ENCODE measurements at regions not wholly inside any gene's neighbourhood (a gene's known extent, or its start where the extent isn't known, plus 50 kb on each side); places are given as distances from the start of the nearest gene placed in this dataset.

GRCh38 chr7:25515633-25516275, 287.5 kb upstream of the NPVF start:
- DNase-seq (ENCODE audit: low spot score): no peak

- DNase-seq (ENCODE audit: low spot score): no peak
These were observed 289.6 kb upstream of the NPVF start for GRCh38 chr7:25517906-25518305.

GRCh38 chr7:25520017-25520416, 291.7 kb upstream of the NPVF start:
- no peak for DNase-seq (ENCODE audit: low spot score)

DNA sequence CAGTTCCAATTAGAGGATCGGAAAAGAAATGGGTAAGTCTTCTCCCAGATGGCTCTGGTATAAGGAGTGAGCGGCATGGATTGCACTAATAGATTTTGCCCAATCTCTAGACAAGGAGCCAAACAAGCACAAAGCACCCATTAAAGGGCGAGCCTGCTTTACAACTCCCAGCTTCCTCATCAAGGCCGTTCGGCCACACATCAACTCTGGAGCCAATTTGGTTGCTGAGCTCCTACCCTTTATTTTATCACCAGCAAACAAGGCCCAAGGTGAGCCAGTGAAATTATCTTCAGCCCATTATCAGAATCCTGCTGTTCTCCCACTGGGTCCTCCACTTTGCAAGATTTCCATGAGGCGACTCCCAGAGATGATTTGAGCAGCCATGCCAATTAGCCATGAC, 292.2 kb upstream of the NPVF start:
- no peak for DNase-seq (ENCODE audit: low spot score)

GRCh38 chr7:25521236-25521635, 292.9 kb upstream of the NPVF start:
- DNase-seq (ENCODE audit: low spot score): no peak

- DNase-seq (ENCODE audit: low spot score): no peak
These were observed 294.4 kb upstream of the NPVF start for GRCh38 chr7:25522727-25523126.

- DNase-seq (ENCODE audit: low spot score): no peak
These were observed 299.4 kb upstream of the NPVF start for GRCh38 chr7:25527665-25528170.

DNA sequence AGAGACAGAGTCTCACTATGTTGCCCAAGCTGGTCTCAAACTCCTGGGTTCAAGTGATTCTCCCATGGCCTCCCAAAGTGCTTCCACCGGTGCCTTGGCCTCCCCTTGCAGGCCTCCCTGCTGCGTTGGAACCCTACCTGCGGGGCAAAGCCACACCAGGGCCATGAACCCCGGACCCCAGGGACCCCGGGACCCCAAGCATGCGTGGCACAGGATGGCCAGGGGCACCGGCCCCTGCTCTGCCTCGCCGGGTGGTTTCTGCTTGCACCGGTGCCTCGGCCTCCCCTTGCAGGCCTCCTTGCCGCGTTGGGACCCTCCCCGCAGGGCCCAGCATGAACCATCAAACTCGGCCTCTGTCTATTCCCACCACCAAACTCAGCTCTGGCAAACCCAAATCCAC, 301.0 kb upstream of the NPVF start:
- DNase-seq (ENCODE audit: low spot score): no peak

GRCh38 chr7:25536851-25537250, 308.6 kb upstream of the NPVF start:
- DNase-seq (ENCODE audit: low spot score): no peak

DNA sequence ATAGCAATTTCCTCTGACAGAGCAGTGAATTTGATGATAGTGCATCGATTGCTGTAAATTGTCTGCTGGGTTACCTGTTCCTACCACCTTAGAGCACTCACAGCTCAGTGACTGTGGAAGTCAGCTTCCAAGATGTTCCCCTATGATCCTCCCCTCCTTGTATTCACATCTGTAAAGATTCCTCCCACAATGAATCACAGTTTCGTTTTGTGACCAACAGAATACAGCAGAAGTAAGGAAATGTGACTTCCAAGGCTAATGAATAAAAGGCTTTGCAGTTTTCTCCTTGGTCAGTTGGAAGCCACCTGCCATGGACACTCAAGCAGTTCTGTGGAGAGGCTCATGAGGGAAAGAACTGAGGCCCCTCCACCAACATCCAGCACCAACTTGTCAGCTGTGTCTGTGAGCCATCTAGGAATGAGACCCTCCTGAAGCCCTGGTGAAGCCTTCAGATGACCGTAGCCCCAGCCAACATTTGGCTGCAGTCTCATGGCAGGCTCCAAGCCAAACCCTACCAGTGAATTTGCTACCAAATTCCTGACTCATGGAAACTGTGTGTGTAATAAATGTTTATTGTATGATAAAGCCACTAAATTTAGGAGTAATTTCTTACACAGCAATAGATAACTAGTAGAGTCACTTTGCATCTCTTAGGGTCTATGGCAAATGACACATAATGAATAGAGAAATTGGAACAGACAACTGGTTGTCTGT, 309.5 kb upstream of the NPVF start:
- DNase-seq (ENCODE audit: low spot score): no peak

DNA sequence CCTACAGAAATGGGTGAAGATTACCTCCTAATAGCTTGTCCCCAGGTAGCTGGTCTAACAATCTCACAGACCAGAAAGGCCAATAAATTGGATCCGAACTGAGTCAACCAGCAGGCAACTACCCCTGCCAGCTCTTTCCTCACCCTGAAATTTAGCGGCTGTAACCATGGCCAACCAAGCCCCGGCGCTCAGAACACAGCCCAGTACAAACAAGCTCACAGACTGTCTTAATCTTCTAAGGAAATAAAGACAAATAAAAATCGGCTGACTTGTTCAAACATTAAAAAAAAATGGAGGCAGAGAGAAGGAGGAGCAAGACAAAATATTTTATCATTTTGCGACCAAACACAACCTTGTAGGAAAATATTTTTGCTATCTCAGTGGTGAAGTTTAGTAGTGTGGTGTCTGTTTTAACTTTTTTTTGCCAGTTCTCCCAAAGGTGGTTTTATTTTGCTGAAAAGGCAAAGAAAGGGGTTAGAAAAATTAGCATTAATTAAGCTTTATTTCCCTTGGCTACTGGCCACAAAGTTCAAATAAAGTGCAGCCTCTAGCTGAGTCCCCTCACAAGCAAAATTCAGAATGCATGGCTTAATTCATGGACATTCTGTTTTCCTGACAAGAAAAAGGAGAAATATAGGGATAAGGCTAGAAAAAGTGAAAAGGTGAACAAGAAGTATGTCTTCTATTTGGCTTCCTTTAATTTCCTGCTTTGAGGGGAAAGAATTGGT, 313.0 kb upstream of the NPVF start:
- no peak for DNase-seq (ENCODE audit: low spot score)

DNA sequence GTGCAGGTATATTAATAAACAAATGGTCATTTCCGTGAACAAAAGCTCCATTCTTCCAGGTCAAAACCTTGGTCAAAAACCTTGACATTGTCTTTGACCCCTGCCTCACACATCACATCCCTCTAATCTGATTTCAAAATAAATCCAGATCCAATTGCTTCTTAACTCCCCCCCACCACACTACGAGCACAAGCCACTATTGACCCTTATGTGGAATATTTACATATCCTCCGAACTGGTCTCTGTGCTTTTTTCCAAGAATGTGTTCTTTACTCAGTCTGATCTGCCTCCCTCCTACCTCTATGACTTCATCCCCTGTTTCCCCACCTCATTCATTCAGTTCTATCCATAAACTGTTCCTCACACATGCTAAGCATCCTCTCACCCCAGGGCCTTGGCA, 313.6 kb upstream of the NPVF start:
- DNase-seq (ENCODE audit: low spot score): no peak

GRCh38 chr7:25543210-25543609, 314.9 kb upstream of the NPVF start:
- DNase-seq (ENCODE audit: low spot score): no peak

DNA sequence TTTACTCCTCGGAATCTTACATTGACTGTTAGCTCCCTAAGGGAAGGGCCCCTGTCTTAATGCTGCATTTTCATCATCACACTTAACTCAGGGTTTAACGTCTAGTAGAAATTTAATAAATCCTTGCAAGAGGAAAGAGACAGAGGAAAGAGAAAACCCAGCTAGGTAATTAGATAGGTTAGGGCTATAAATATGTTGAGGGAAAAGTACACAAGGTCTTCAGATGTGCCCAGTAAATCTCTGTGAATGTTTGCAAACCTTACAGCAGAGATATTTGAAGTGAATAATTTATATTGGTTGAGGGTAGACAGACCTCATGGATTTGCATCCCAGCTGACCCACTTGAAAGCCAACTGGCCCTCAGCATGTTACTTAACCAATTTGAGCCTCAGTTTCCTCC, 315.5 kb upstream of the NPVF start:
- DNase-seq (ENCODE audit: low spot score): no peak

- no peak for DNase-seq (ENCODE audit: low spot score)
These were observed 316.0 kb upstream of the NPVF start for GRCh38 chr7:25544254-25544653.

GRCh38 chr7:25545124-25546008, 317.1 kb upstream of the NPVF start:
- no peak for DNase-seq (ENCODE audit: low spot score)

GRCh38 chr7:25546306-25546705, 318.0 kb upstream of the NPVF start:
- DNase-seq (ENCODE audit: low spot score): no peak

- no peak for DNase-seq (ENCODE audit: low spot score)
These were observed 321.1 kb upstream of the NPVF start for GRCh38 chr7:25549271-25549921.

DNA sequence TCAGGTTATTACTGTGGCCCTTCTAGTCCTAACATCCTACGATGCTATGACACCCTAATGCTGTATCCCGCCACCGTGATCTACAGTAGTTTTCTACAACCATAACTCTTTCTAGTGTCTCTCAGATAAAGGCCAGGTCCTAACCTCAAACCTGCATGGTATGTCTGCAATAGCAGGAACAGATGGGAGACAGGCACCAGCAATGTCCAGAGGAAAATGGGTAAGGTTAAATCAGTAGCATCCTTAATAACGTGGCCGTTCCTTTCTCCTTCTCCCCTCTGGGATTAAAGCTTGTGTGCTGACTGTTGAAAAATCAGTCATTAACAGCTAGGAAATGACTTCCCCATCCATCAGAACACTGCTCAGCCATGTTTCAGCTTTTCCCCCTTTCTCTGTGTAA, 321.9 kb upstream of the NPVF start:
- no peak for DNase-seq (ENCODE audit: low spot score)

DNA sequence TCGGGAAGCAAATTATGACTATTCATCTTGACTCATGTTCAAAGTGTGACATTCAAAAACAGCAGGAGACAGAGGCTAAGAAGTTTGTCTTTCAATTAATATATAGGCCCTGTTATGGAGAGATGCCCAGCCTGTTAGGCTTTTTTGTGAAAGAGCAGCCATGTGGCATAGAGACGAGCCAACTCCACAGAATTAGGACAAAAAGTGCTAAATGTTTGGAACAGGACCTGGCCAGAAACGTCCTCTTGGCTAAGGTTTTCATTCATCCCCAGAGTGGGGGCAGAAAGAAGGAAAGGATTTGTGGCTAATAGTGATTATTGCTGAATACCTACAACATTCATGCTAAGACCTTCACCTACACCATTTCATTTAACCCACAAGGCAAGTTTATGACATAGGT, 324.7 kb upstream of the NPVF start:
- DNase-seq (ENCODE audit: low spot score): no peak

DNA sequence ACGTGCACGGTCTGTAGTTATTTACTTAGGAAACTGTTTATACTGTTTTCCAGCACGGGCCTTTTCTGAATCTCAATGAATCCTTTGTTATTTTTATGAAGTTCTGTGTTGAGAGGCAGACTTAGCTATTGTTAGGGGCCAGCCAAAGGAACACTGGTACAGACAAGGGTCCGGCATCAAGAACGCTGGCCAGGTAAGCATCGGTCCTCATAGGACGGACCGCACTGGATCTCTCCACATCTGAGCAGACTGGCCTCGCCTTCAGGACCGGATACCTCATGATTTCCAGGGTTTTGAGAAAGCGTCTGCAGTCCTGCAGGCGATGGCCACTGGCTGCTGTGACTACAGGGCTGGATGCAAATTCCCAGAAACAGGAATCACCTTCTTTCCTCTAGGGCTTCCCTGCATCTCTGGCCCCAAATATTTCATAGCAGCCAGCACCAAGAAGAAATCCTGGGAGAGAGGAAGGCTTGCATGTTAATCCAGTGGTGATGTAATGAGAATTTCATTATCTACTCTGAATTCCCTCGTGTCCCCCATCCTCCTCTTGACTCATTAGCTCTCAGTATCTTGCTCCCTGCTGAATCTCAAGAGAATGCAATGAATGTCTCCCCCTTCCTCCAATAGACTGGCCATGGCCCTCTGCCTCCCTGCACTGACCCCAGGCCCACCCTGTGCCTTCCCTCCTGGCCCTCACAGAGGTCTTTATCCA, 325.4 kb upstream of the NPVF start:
- DNase-seq (ENCODE audit: low spot score): no peak
